ENCODE measurements at regions not wholly inside any gene's neighbourhood (a gene's known extent, or its start where the extent isn't known, plus 50 kb on each side); places are given as distances from the start of the nearest gene placed in this dataset.

DNA sequence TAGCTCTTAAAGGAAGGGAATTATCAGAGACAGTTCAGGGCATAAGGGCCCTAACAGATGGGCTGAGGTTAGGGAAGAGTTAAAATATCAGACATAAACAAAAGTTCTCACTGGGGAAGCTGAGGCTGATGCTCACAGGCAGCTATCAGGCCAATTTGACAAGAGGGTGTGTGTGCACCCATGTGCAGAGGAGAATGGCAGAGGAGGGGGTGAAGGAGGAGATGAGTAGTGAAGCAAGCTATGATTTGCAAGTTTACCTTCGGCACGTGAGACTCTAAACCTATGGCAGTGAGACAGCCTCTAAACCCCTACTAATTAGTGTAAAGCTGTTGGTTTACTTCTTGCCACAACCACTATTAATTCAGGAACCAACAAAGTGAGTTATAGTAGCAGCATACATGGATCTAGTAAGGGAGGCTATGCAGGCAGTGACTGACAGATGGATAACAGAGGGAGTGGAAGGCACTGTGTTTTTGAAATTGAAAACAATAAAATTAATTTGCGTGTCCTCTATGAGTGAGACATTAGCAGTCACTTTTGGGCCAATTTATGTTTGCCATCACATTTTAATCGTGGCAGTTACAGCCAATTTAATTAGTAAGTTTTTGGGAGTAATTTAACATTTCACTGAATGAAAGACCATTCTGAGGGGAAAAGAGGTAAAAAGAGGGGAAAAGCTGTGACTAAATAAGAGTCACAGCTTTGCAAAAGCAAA is 99.6 kb upstream of the HTR2A start:
- TF ChIP-seq, protein P1, sequence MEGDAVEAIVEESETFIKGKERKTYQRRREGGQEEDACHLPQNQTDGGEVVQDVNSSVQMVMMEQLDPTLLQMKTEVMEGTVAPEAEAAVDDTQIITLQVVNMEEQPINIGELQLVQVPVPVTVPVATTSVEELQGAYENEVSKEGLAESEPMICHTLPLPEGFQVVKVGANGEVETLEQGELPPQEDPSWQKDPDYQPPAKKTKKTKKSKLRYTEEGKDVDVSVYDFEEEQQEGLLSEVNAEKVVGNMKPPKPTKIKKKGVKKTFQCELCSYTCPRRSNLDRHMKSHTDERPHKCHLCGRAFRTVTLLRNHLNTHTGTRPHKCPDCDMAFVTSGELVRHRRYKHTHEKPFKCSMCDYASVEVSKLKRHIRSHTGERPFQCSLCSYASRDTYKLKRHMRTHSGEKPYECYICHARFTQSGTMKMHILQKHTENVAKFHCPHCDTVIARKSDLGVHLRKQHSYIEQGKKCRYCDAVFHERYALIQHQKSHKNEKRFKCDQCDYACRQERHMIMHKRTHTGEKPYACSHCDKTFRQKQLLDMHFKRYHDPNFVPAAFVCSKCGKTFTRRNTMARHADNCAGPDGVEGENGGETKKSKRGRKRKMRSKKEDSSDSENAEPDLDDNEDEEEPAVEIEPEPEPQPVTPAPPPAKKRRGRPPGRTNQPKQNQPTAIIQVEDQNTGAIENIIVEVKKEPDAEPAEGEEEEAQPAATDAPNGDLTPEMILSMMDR (IDR thresholded peaks at IDR 0.05) = no peak
- no peak for TF ChIP-seq POLR2A (IDR thresholded peaks at IDR 0.05)
- no peak for TF ChIP-seq POLR2AphosphoS5 (IDR thresholded peaks at IDR 0.05)
